ENCODE measurements at regions not wholly inside any gene's neighbourhood (a gene's known extent, or its start where the extent isn't known, plus 50 kb on each side); places are given as distances from the start of the nearest gene placed in this dataset.

DNA sequence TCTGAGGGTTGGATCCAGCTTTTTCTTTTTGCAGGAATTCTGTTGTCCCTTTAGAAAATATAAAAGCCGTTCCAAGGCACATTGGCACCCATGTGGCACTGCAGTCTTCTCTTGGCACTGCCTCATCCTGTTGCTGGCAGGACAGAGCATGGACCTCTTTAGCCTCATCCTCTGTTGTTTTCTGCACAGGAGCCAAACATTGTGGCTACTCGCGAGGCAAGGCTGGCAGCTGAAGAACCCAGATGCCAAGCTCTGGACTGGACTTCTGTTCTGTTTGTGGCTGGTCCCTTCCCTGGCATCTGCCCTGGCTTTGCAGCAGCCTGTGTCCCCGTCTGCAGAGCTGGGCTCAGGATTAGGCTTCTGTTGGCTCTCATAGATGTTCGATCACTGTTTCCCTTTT, 224.7 kb upstream of the TBC1D5 start:
- DNase-seq (no peak), ATAC-seq (no peak)
- no peak overlapping the region for H3K27ac Mint-ChIP-seq
- peaks cover 8% of the 10 kb centered on the region for H3K4me1 Mint-ChIP-seq (ENCODE audit: low read depth)
- H3K36me3 Mint-ChIP-seq (ENCODE audit: low read depth) = no peaks in the 10 kb centered on the region
- ChIA-PET CTCF (interaction anchor here (1.0 kb wide), 1 partner anchor 9 kb away, joined by 3 read pairs; no protein-coding TSS in a partner anchor), POLR2A (no interaction called here)
- peaks cover 2% of the 10 kb centered on the region for H3K27me3 Mint-ChIP-seq (ENCODE audit: low read depth)
- H3K9me3 Mint-ChIP-seq (ENCODE audit: insufficient read depth) = no peaks in the 10 kb centered on the region
- H3K4me3 Mint-ChIP-seq = no peak overlapping the region

DNA sequence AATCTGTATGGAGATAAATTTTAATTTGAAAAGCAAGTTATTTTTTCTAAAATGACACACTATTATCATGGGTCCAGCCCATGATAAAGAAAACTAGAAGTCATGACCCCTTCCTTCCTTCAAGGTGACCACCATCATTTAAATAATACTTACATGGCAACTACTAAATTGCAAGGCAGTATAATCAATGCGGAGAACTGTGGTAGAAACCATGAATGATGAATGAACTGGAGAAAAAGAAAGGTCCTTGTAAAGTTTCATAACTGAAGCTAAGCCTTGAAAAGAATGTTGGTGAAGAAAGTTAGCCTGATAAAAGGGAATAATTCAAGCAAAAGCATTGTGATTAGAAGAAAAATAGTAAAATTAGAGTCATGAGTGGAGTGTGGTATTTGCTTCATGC, 222.9 kb upstream of the TBC1D5 start:
- no peaks in the 10 kb centered on the region for H3K27me3 Mint-ChIP-seq (ENCODE audit: low read depth)
- ATAC-seq (no peak), DNase-seq (no peak)
- peaks cover 8% of the 10 kb centered on the region for H3K4me1 Mint-ChIP-seq (ENCODE audit: low read depth)
- no peak overlapping the region for H3K27ac Mint-ChIP-seq
- ChIA-PET CTCF (no interaction called here), POLR2A (no interaction called here)
- H3K4me3 Mint-ChIP-seq = no peak overlapping the region
- H3K9me3 Mint-ChIP-seq (ENCODE audit: insufficient read depth) = no peaks in the 10 kb centered on the region
- no peaks in the 10 kb centered on the region for H3K36me3 Mint-ChIP-seq (ENCODE audit: low read depth)

DNA sequence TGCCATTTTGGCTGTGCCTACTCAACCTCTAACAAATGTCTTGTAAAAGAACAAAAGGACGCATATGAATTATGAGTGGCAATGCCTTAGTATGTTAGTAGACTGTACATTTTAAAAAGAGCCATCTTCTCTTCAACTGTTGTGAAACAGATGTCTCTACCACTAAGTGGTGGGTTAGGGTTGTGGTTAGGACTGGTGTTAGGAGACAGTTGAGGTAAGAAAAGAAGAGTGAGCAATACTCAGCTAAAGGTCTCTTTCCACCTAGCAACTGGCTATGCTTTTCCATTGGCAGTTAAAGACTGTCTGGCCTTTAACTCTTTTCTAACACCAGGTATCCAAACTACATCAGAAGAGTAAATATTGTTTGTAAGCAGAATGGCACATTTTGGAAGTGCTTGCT, 221.7 kb upstream of the TBC1D5 start:
- Mint-ChIP-seq H3K4me3 (no peak overlapping the region), H3K27ac (no peak overlapping the region), H3K4me1 (ENCODE audit: low read depth) (peaks cover 8% of the 10 kb centered on the region), H3K9me3 (ENCODE audit: insufficient read depth) (no peaks in the 10 kb centered on the region), H3K27me3 (ENCODE audit: low read depth) (no peaks in the 10 kb centered on the region), H3K36me3 (ENCODE audit: low read depth) (no peaks in the 10 kb centered on the region)
- ChIA-PET POLR2A (no interaction called here), CTCF (no interaction called here)
- ATAC-seq (no peak), DNase-seq (peak; percentile 48)

GRCh38 chr3:17955411-17955810, 213.0 kb upstream of the TBC1D5 start:
- POLR2A ChIA-PET = no interaction called here
- Mint-ChIP-seq H3K9me3 (ENCODE audit: insufficient read depth) (peaks cover 7% of the 10 kb centered on the region), H3K27ac (no peak overlapping the region), H3K4me1 (ENCODE audit: low read depth) (no peaks in the 10 kb centered on the region), H3K4me3 (no peak overlapping the region), H3K27me3 (ENCODE audit: low read depth) (peaks cover 11% of the 10 kb centered on the region), H3K36me3 (ENCODE audit: low read depth) (no peaks in the 10 kb centered on the region)
- DNase-seq (no peak), ATAC-seq (no peak)
- CTCF ChIA-PET = interaction anchor here (0.9 kb wide), 1 partner anchor 26 kb away, joined by 3 read pairs; no protein-coding TSS in a partner anchor

DNA sequence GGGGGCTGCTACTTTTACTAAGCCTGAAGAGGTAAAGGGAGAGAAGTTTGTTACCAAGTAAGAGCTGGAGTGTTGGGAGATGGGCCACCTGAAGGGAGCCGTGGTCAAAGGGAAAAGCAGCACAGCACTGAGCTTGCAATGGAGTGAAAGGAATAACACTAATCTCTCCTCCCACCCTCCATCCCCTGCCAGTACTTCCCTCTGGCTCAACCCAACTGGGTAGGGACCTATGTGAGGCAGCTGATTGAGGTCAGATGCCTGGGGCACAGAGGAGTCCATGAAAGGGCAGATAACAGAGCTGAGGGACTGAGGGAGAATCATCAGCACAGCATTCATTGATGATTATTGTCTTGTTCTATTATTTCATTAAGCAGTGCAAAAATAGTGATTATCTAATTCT, 212.4 kb upstream of the TBC1D5 start:
- Mint-ChIP-seq H3K36me3 (ENCODE audit: low read depth) (no peaks in the 10 kb centered on the region), H3K27me3 (ENCODE audit: low read depth) (peaks cover 11% of the 10 kb centered on the region), H3K4me3 (no peak overlapping the region), H3K9me3 (ENCODE audit: insufficient read depth) (peaks cover 10% of the 10 kb centered on the region), H3K4me1 (ENCODE audit: low read depth) (no peaks in the 10 kb centered on the region), H3K27ac (no peak overlapping the region)
- ATAC-seq = no peak
- no peak for DNase-seq
- ChIA-PET POLR2A (no interaction called here), CTCF (interaction anchor here (0.9 kb wide), 1 partner anchor 26 kb away, joined by 3 read pairs; no protein-coding TSS in a partner anchor)

- Mint-ChIP-seq H3K4me3 (no peak overlapping the region), H3K27ac (no peak overlapping the region), H3K27me3 (ENCODE audit: low read depth) (peaks cover 12% of the 10 kb centered on the region), H3K4me1 (ENCODE audit: low read depth) (no peaks in the 10 kb centered on the region), H3K9me3 (ENCODE audit: insufficient read depth) (peaks cover 15% of the 10 kb centered on the region), H3K36me3 (ENCODE audit: low read depth) (no peaks in the 10 kb centered on the region)
- ChIA-PET CTCF (no interaction called here), POLR2A (no interaction called here)
- DNase-seq (no peak), ATAC-seq (no peak)
These were observed 208.8 kb upstream of the TBC1D5 start for GRCh38 chr3:17951241-17951640.

GRCh38 chr3:17949101-17949500, 206.7 kb upstream of the TBC1D5 start:
- Mint-ChIP-seq H3K4me1 (ENCODE audit: low read depth) (no peaks in the 10 kb centered on the region), H3K27ac (no peak overlapping the region), H3K9me3 (ENCODE audit: insufficient read depth) (peaks cover 15% of the 10 kb centered on the region), H3K36me3 (ENCODE audit: low read depth) (no peaks in the 10 kb centered on the region), H3K27me3 (ENCODE audit: low read depth) (peaks cover 7% of the 10 kb centered on the region), H3K4me3 (no peak overlapping the region)
- ChIA-PET POLR2A (no interaction called here), CTCF (no interaction called here)
- no peak for DNase-seq
- ATAC-seq = no peak

DNA sequence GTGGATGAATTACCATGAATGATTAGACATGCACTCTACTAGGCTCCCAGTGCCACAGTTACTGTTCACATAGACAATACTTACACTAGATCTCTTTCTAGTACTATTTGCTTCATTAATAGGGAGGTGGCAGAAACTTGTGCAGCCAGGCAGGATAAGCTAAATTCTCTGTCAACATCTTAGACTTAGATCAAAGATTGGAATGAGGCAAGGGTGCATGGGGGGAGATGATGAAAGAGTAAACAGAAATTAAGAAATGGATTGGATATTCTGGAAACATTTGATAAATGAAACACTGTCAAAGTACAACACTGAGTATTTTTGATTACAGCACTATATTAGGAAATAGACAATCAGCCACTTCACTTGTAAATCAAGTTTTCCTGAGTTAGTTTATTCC, 205.4 kb upstream of the TBC1D5 start:
- Mint-ChIP-seq H3K9me3 (ENCODE audit: insufficient read depth) (peaks cover 15% of the 10 kb centered on the region), H3K27me3 (ENCODE audit: low read depth) (peaks cover 9% of the 10 kb centered on the region), H3K4me3 (no peak overlapping the region), H3K4me1 (ENCODE audit: low read depth) (no peaks in the 10 kb centered on the region), H3K36me3 (ENCODE audit: low read depth) (no peaks in the 10 kb centered on the region), H3K27ac (no peak overlapping the region)
- no peak for ATAC-seq
- ChIA-PET POLR2A (no interaction called here), CTCF (no interaction called here)
- no peak for DNase-seq

- H3K4me3 Mint-ChIP-seq = no peak overlapping the region
- ChIA-PET CTCF (no interaction called here), POLR2A (no interaction called here)
- DNase-seq (no peak), ATAC-seq (no peak)
- H3K36me3 Mint-ChIP-seq (ENCODE audit: low read depth) = no peaks in the 10 kb centered on the region
- H3K27ac Mint-ChIP-seq = no peak overlapping the region
- peaks cover 10% of the 10 kb centered on the region for H3K27me3 Mint-ChIP-seq (ENCODE audit: low read depth)
- H3K4me1 Mint-ChIP-seq (ENCODE audit: low read depth) = no peaks in the 10 kb centered on the region
- H3K9me3 Mint-ChIP-seq (ENCODE audit: insufficient read depth) = peaks cover 15% of the 10 kb centered on the region
These were observed 204.2 kb upstream of the TBC1D5 start for GRCh38 chr3:17946619-17947018.

DNA sequence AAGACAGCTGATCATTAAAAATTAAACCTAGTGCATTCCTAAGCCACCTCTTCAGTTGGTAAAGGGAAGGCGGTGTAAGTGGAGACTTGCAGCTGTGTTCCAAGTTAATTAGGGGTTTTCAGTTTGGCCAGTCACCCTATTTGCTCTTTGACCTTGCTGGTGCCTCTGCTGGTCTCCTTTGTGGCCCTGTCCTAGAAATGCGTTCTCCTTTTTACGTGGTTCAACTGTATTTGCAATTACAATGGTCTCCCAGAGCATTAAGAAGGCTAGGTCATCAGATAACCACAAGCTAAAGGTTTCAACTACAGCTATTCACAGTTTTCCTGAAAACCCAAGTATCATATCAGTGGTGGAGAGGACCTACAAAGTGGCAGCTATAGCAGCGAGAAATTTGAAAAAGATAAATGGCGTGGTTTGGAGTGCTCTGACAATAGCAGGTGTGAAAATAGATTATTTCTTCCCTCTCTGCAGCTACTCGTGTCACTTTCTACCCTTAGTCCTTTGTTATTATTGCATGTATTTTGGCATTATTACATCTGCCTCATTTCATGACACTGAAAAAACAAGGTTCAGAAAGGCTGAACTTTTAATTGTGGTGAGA, 203.5 kb upstream of the TBC1D5 start:
- no peak for ATAC-seq
- no peak for DNase-seq
- Mint-ChIP-seq H3K27ac (no peak overlapping the region), H3K4me3 (no peak overlapping the region), H3K4me1 (ENCODE audit: low read depth) (no peaks in the 10 kb centered on the region), H3K27me3 (ENCODE audit: low read depth) (peaks cover 10% of the 10 kb centered on the region), H3K9me3 (ENCODE audit: insufficient read depth) (peaks cover 12% of the 10 kb centered on the region), H3K36me3 (ENCODE audit: low read depth) (no peaks in the 10 kb centered on the region)
- CTCF ChIA-PET = no interaction called here
- POLR2A ChIA-PET = no interaction called here

- Mint-ChIP-seq H3K27ac (no peak overlapping the region), H3K4me1 (ENCODE audit: low read depth) (no peaks in the 10 kb centered on the region), H3K9me3 (ENCODE audit: insufficient read depth) (peaks cover 6% of the 10 kb centered on the region), H3K4me3 (no peak overlapping the region), H3K27me3 (ENCODE audit: low read depth) (peaks cover 10% of the 10 kb centered on the region), H3K36me3 (ENCODE audit: low read depth) (no peaks in the 10 kb centered on the region)
- DNase-seq = no peak
- ATAC-seq = no peak
- CTCF ChIA-PET = no interaction called here
- POLR2A ChIA-PET = no interaction called here
These were observed 202.8 kb upstream of the TBC1D5 start for GRCh38 chr3:17945018-17945798.

GRCh38 chr3:17942856-17943255, 200.4 kb upstream of the TBC1D5 start:
- ChIA-PET POLR2A (no interaction called here), CTCF (no interaction called here)
- no peak overlapping the region for H3K27ac Mint-ChIP-seq
- no peaks in the 10 kb centered on the region for H3K4me1 Mint-ChIP-seq (ENCODE audit: low read depth)
- DNase-seq (no peak), ATAC-seq (no peak)
- no peak overlapping the region for H3K4me3 Mint-ChIP-seq
- no peaks in the 10 kb centered on the region for H3K36me3 Mint-ChIP-seq (ENCODE audit: low read depth)
- peaks cover 10% of the 10 kb centered on the region for H3K27me3 Mint-ChIP-seq (ENCODE audit: low read depth)
- H3K9me3 Mint-ChIP-seq (ENCODE audit: insufficient read depth) = no peaks in the 10 kb centered on the region

- POLR2A ChIA-PET = no interaction called here
- no peaks in the 10 kb centered on the region for H3K4me1 Mint-ChIP-seq (ENCODE audit: low read depth)
- peaks cover 10% of the 10 kb centered on the region for H3K27me3 Mint-ChIP-seq (ENCODE audit: low read depth)
- DNase-seq (no peak), ATAC-seq (no peak)
- H3K4me3 Mint-ChIP-seq = no peak overlapping the region
- CTCF ChIA-PET = no interaction called here
- H3K27ac Mint-ChIP-seq = no peak overlapping the region
- H3K36me3 Mint-ChIP-seq (ENCODE audit: low read depth) = no peaks in the 10 kb centered on the region
- no peaks in the 10 kb centered on the region for H3K9me3 Mint-ChIP-seq (ENCODE audit: insufficient read depth)
These were observed 199.3 kb upstream of the TBC1D5 start for GRCh38 chr3:17941766-17942165.
